H9 (cell line): ENCODE measurements at regions not wholly inside any gene's neighbourhood (a gene's known extent, or its start where the extent isn't known, plus 50 kb on each side); places are given as distances from the start of the nearest gene placed in this dataset.

Experiments
- DNase-seq: peaks from one replicate; pipeline ENCODE4 v3.0.0-alpha.2; 2017
- H2AFZ ChIP-seq: one replicate; pipeline ENCODE4 v1.6.1; 2013; ENCODE audit warnings: mild to moderate bottlenecking, low read length, control low read depth, moderate library complexity
- H2AK5ac ChIP-seq: 2 replicates; pipeline ENCODE4 v1.6.1; 2013; ENCODE audit warnings: low read length, control low read depth, mixed read lengths; ENCODE audit not compliant: insufficient read length
- H2BK120ac ChIP-seq: one replicate; pipeline ENCODE4 v1.6.1; 2013; ENCODE audit warnings: low read depth, mild to moderate bottlenecking, low read length, control low read depth, inconsistent platforms; ENCODE audit not compliant: poor library complexity, severe bottlenecking
- H2BK12ac ChIP-seq: 2 replicates; pipeline ENCODE4 v1.6.1; 2013; ENCODE audit warnings: low read length, control low read depth, mixed read lengths, low read depth; ENCODE audit not compliant: insufficient read length
- H2BK15ac ChIP-seq: 2 replicates; pipeline ENCODE4 v1.6.1; 2013; ENCODE audit warnings: low read depth, low read length, control low read depth
- H2BK20ac ChIP-seq: one replicate; pipeline ENCODE4 v1.6.1; 2013; ENCODE audit warnings: low read depth, mild to moderate bottlenecking, low read length, control low read depth, inconsistent platforms; ENCODE audit not compliant: poor library complexity, severe bottlenecking
- H2BK5ac ChIP-seq: 2 replicates; pipeline ENCODE4 v1.6.1; 2013; ENCODE audit warnings: low read length, control low read depth, mixed read lengths; ENCODE audit not compliant: insufficient read length
- H3K14ac ChIP-seq: 2 replicates; pipeline ENCODE4 v1.6.1; 2013; ENCODE audit warnings: low read length, control low read depth; ENCODE audit not compliant: insufficient read depth
- H3K18ac ChIP-seq: 2 replicates; pipeline ENCODE4 v1.6.1; 2013; ENCODE audit warnings: low read depth, mild to moderate bottlenecking, mixed read lengths, low read length, control low read depth; ENCODE audit not compliant: insufficient read length
- H3K23ac ChIP-seq: 2 replicates; pipeline ENCODE4 v1.6.1; 2013; ENCODE audit warnings: low read length, control low read depth, mixed read lengths, low read depth; ENCODE audit not compliant: insufficient read length
- H3K23me2 ChIP-seq: 2 replicates; pipeline ENCODE4 v1.6.1; 2013; ENCODE audit warnings: low read depth, mild to moderate bottlenecking, mixed read lengths, low read length, control low read depth; ENCODE audit not compliant: insufficient read length, poor library complexity, severe bottlenecking
- H3K27ac ChIP-seq: 2 replicates; pipeline ENCODE4 v1.5.1; 2013; ENCODE audit warnings: low read length, control low read depth, mixed read lengths, low read depth; ENCODE audit not compliant: insufficient read length
- H3K27me3 ChIP-seq: 2 replicates; pipeline ENCODE4 v1.6.1; 2013; ENCODE audit warnings: low read length, control low read depth, inconsistent platforms; ENCODE audit not compliant: insufficient read depth
- H3K4ac ChIP-seq: 2 replicates; pipeline ENCODE4 v1.6.1; 2013; ENCODE audit warnings: low read depth, mild to moderate bottlenecking, control low read depth, inconsistent platforms, low read length, moderate library complexity
- H3K4me1 ChIP-seq: 2 replicates; pipeline ENCODE4 v1.6.1; 2013; ENCODE audit warnings: low read length, control low read depth, inconsistent platforms; ENCODE audit not compliant: insufficient read depth
- H3K4me2 ChIP-seq: 2 replicates; pipeline ENCODE4 v1.6.1; 2013; ENCODE audit warnings: low read length, control low read depth, mixed read lengths; ENCODE audit not compliant: insufficient read length, insufficient read depth
- H3K56ac ChIP-seq: 2 replicates; pipeline ENCODE4 v1.6.1; 2013; ENCODE audit warnings: low read depth, mild to moderate bottlenecking, mixed read lengths, low read length, control low read depth; ENCODE audit not compliant: insufficient read length
- H3K79me1 ChIP-seq: 2 replicates; pipeline ENCODE4 v1.6.1; 2013; ENCODE audit warnings: low read depth, mild to moderate bottlenecking, moderate library complexity, low read length, control low read depth, inconsistent platforms; ENCODE audit not compliant: insufficient read depth, poor library complexity, severe bottlenecking
- H3K79me2 ChIP-seq: 2 replicates; pipeline ENCODE4 v1.6.1; 2013; ENCODE audit warnings: low read length, control low read depth, inconsistent platforms; ENCODE audit not compliant: insufficient read depth
- H3K9ac ChIP-seq: 2 replicates; pipeline ENCODE4 v1.6.1; 2013; ENCODE audit warnings: low read length, control low read depth, mixed read lengths; ENCODE audit not compliant: insufficient read length; ENCODE audit errors: extremely low read depth
- H3K9me3 ChIP-seq: one replicate; pipeline ENCODE4 v1.6.1; 2013; ENCODE audit warnings: low read depth, low read length, inconsistent platforms; ENCODE audit not compliant: control insufficient read depth
- H3T11ph ChIP-seq: one replicate; pipeline ENCODE4 v1.6.1; 2013; ENCODE audit warnings: mild to moderate bottlenecking, low read length, control low read depth, inconsistent platforms
- H4K20me1 ChIP-seq: one replicate; pipeline ENCODE4 v1.6.1; 2013; ENCODE audit not compliant: control insufficient read depth, insufficient read length, insufficient read depth
- H4K5ac ChIP-seq: 2 replicates; pipeline ENCODE4 v1.6.1; 2013; ENCODE audit warnings: low read depth, mild to moderate bottlenecking, mixed read lengths, low read length, control low read depth; ENCODE audit not compliant: insufficient read length
- H4K8ac ChIP-seq: replicated peaks from 2 replicates; pipeline ENCODE4 v1.6.1; 2013; ENCODE audit warnings: low read length, control low read depth, mixed read lengths, low read depth; ENCODE audit not compliant: insufficient read length
- H4K91ac ChIP-seq: 2 replicates; pipeline ENCODE4 v1.6.1; 2013; ENCODE audit warnings: low read depth, mild to moderate bottlenecking, moderate library complexity, mixed read lengths, low read length, control low read depth; ENCODE audit not compliant: insufficient read length
- H3K27ac Mint-ChIP-seq, 3 experiments: 2 replicates in 2 of 3; 3 replicates in 1 of 3; pipeline ENCODE4 v1.8.0; 2020 to 2021; ENCODE audit warnings: mixed read lengths in 3 of 3, mild to moderate bottlenecking in 1 of 3, moderate library complexity in 1 of 3
- H3K27me3 Mint-ChIP-seq: 2 replicates; pipeline ENCODE4 v1.8.0; 2021; ENCODE audit warnings: low read depth, mild to moderate bottlenecking, moderate library complexity, mixed read lengths
- H3K36me3 Mint-ChIP-seq, 3 experiments: 2 replicates in 2 of 3; 3 replicates in 1 of 3; pipeline ENCODE4 v1.8.0; 2020 to 2021; ENCODE audit warnings: low read depth in 3 of 3, mixed read lengths in 3 of 3; ENCODE audit not compliant: insufficient read depth in 1 of 3
- H3K4me1 Mint-ChIP-seq, 2 experiments: 2 replicates each; pipeline ENCODE4 v1.8.0; 2020; ENCODE audit warnings: mixed read lengths in 2 of 2
- H3K4me3 Mint-ChIP-seq, 2 experiments: 2 replicates in 1 of 2; 3 replicates in 1 of 2; pipeline ENCODE4 v1.8.0; 2020 to 2021; ENCODE audit warnings: mild to moderate bottlenecking in 2 of 2, mixed read lengths in 2 of 2, moderate library complexity in 1 of 2
- H3K9me3 Mint-ChIP-seq, 2 experiments: 2 replicates in 1 of 2; 3 replicates in 1 of 2; pipeline ENCODE4 v1.8.0; 2020; ENCODE audit warnings: mild to moderate bottlenecking in 2 of 2, mixed read lengths in 2 of 2, moderate library complexity in 1 of 2
- WGBS: extraction: QIAGEN DNeasy Blood & Tissue Kit; methylation state at CpG from one replicate; pipeline ENCODE4 v1.1.7; 2013; ENCODE audit warnings: missing lambda C conversion rate, low lambda C conversion rate, mixed read lengths; ENCODE audit not compliant: insufficient read length; ENCODE audit errors: extremely low coverage; 5-methylcytosine and 5-hydroxymethylcytosine counted together
- TF ChIP-seq, protein P1 (sequence below): fragments of 200-600 bp; sonication (generic); conservative IDR thresholded peaks from 3 replicates; pipeline ENCODE4 v1.8.0; 2021; ENCODE audit warnings: antibody characterized with exemption, mild to moderate bottlenecking

DNA sequence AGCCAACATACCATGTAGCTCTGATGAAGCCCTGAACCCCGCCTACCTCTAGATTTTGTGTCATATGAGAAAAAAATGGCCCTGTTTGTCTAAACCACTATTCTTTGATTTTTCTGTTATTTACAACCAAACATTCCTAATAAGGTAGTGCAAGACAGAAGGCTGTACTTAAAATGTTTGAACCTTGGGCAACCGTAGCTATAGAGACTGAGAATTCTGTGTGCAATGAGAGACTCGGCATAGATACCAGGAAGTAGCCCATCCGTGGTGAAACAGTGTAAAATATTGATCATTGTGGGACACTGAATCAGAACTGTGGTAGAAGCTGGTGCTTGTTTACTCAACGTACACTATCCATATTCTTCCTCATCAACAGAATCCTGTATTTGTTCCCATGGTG lies 86.5 kb upstream of the TMCC3 start:
- H3T11ph ChIP-seq, result no peak overlapping the region
- H4K91ac ChIP-seq, result no peak overlapping the region
- H2BK15ac ChIP-seq, result no peak overlapping the region
- H4K20me1 ChIP-seq, result no peaks in the 10 kb centered on the region
- Mint-ChIP-seq H3K4me3 (no peak overlapping the region), H3K36me3 (no peaks in the 10 kb centered on the region; a peak in 1 of 7 replicates), H3K9me3 (no peaks in the 10 kb centered on the region), H3K27me3 (no peaks in the 10 kb centered on the region; the same call in none of the 2 replicates), H3K4me1 (peaks cover 10 to 16% of the 10 kb centered on the region in 2 experiments), H3K27ac (no peak overlapping the region)
- H4K5ac ChIP-seq, result no peak overlapping the region
- no peak overlapping the region for H3K23ac ChIP-seq
- no peak overlapping the region for H2BK5ac ChIP-seq
- H3K23me2 ChIP-seq, result peaks cover 2% of the 10 kb centered on the region
- no peaks in the 10 kb centered on the region for H3K4me1 ChIP-seq
- no peaks in the 10 kb centered on the region for H3K9me3 ChIP-seq
- no peak overlapping the region for H3K18ac ChIP-seq
- no peak overlapping the region for H3K4me2 ChIP-seq
- H3K14ac ChIP-seq, result no peak overlapping the region
- WGBS, result no CpG with 5 or more reads among the region's 5 CpGs
- no peaks in the 10 kb centered on the region for H3K79me2 ChIP-seq
- H3K27ac ChIP-seq, result no peak overlapping the region
- no peaks in the 10 kb centered on the region for H3K79me1 ChIP-seq
- H3K56ac ChIP-seq, result no peak overlapping the region
- H3K9ac ChIP-seq, result no peak overlapping the region
- TF ChIP-seq, protein P1, sequence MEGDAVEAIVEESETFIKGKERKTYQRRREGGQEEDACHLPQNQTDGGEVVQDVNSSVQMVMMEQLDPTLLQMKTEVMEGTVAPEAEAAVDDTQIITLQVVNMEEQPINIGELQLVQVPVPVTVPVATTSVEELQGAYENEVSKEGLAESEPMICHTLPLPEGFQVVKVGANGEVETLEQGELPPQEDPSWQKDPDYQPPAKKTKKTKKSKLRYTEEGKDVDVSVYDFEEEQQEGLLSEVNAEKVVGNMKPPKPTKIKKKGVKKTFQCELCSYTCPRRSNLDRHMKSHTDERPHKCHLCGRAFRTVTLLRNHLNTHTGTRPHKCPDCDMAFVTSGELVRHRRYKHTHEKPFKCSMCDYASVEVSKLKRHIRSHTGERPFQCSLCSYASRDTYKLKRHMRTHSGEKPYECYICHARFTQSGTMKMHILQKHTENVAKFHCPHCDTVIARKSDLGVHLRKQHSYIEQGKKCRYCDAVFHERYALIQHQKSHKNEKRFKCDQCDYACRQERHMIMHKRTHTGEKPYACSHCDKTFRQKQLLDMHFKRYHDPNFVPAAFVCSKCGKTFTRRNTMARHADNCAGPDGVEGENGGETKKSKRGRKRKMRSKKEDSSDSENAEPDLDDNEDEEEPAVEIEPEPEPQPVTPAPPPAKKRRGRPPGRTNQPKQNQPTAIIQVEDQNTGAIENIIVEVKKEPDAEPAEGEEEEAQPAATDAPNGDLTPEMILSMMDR, result no peak
- peak overlapping the region; percentile 73 for H2AK5ac ChIP-seq
- no peak for DNase-seq
- H2AFZ ChIP-seq, result no peak overlapping the region
- no peak overlapping the region for H3K4ac ChIP-seq
- H3K27me3 ChIP-seq, result no peaks in the 10 kb centered on the region
- no peak overlapping the region for H2BK20ac ChIP-seq
- no peak overlapping the region for H2BK12ac ChIP-seq
- H2BK120ac ChIP-seq, result no peak overlapping the region
- H4K8ac ChIP-seq, result no peak overlapping the region
